ENCODE measurements at regions not wholly inside any gene's neighbourhood (a gene's known extent, or its start where the extent isn't known, plus 50 kb on each side); places are given as distances from the start of the nearest gene placed in this dataset.
"Not testable (repeated sequence)": the region's sequence is repeated elsewhere in the genome, so short reads cannot be mapped to it uniquely, and the experiment has no call there.

DNA sequence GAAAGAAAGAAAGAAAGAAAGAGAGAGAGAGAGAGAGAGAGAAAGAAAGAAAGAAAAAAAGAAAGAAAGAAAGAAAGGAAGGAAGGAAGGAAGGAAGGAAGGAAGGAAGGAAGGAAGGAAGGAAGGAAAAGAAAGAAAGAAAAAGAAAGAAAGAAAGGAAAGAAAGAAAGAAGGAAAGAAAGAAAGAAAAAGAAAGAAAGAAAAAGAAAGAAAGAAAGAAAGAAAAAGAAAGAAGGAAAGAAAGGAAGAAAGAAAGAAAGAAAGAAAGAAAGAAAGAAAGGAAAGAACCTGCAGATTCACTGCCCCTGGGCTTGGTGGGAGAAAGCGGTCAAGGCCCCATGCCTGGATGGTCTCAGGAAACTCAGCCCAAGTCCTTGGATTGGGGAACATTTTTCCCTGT is 1426.2 kb downstream of the BRD1 start:
- DNase-seq: not testable (repeated sequence)

DNA sequence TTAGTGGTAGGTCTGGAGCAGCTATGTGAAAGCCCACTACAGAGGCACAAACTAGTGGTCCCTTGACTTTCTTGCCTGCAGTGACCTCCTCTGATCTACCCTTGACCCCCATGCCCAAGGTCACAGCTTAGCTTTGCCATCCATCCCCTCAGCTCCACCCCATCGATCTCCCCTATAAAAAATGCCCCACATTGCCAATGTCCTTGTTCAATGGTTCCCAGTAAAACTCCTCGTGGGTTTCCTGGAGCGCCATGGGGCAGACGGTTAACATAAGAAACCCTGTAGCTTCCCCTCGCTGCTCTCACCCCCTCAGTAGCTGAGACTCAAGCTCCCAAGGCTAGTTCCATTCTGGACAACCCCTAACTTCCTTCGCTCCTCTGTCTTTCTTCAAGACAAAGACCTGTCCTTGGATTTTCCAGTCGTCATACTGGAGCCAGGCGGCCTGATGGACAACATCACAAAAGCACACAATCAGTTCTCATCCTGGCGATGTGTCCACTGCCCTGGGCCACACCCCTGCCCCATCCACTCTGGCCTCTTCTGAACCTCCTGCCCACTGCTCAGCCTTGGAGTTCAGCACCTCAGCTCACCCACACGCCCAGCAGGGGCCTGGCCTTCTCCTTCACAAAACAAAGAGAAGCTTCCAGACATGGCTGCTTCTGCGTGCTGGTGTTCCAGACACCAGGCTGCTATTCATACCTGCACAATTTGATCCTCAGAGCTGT is 1429.3 kb downstream of the BRD1 start:
- no peak for DNase-seq

- no peak for DNase-seq
These were observed 1430.0 kb downstream of the BRD1 start for GRCh38 chr22:48397531-48398180.

- DNase-seq: no peak
These were observed 1430.7 kb downstream of the BRD1 start for GRCh38 chr22:48396785-48397530.

DNA sequence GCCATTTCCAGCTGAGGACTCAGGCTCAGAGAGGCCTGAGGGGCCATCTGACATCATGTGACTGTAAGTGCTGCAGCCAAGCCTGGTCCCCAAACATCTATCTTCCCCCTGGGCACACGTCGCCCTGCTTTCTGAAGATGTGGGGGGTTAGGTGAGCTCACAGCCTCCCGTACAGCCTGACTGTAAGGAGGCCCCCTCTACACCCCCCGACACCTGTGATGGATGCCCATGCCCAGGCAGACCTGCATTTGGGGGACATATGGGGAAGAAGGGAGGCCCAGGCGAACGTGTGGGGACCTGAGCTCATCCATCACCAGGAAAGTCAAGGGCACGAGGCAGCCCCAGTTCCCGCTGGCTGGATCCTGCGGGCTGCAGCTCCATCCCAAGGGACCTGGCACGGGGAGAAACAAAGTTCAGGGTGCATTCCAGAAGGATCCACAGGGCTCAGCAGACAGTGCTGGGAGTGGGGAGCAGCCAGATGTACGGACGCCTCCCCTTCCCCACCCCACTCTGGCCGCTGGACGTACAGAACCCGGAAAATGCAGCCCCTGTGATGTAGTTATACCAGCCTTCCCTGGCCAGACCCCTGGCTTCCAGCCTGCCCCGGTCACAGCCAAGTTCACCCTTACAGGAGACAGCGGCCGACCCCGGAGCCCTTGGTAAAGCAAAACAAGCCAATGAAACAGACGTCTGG is 1431.4 kb downstream of the BRD1 start:
- no peak for DNase-seq

DNA sequence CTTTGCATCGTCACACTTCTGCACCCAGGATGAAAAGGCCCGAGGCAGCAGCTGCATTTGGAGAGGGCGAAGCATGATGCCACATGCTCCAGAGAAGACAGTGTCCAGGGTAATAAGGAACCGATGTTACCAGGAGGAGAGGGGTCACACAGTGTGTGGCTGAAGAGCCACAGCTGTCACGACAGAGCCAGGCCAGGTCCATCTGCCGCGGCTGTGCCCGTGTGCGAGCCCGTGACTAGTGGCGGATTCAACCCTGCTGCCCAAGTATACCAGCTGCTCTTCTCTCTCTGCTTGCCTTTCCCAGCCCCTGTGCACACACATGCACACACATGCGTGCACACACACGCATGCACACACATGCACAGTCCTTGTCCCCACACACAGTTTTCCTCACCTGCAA is 1432.5 kb downstream of the BRD1 start:
- no peak for DNase-seq

DNA sequence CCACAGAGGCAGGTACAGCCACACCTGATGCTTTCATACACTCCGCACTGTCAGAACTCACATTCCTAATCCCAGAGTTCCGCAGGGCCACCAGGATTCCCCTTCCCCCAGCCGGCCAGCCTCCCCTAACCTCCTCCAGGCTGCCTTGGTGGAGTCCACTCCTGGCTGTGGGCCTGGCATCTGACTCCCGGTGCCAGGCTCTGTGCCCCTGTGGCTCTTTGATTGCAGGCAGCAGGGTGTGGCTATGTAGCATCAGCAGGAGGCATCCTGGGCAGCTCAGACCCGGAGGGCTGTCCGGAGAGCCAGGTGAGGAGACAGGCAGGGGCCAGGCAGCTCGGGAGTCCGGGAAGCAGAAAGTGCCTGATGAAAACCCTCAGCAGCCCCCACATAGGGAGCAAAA is 1432.9 kb downstream of the BRD1 start:
- DNase-seq: no peak

DNA sequence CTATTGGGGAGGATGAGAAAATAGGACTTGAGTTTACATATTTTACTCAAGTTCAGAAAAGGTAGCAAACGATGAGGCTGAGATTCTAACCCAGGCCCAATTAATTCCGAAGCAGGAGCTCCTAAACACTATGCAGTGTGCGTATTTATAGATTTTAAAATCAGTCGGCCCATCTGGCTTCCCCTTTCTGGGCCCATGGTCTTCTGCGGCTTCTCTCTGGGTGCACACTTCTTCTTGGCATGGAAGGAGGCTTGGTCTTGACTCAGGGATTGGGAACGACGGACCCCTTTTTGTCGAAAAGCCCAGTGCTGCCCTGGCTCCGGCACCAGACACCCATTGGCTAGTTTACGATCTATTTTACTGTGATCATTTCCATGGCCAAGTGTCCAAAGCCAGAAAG is 1433.8 kb downstream of the BRD1 start:
- no peak for DNase-seq

DNA sequence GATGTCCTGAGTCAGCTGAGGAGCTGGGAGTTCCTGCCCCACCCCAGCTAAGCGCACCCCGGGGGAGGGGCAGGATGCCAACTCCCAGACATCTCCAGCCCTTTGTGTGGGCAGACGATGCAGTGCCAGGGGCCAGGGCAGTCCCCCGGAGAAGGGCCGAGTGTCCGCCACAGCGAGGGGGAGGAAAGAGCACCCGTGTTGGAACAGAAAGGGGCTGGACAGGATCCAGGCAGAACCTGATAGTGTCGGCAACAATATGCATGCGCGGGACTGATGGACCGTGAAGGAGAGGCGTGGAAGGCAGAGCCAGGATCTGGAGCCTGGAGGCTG is 1434.7 kb downstream of the BRD1 start:
- no peak for DNase-seq

- DNase-seq: no peak
These were observed 1435.9 kb downstream of the BRD1 start for GRCh38 chr22:48391820-48392219.

DNA sequence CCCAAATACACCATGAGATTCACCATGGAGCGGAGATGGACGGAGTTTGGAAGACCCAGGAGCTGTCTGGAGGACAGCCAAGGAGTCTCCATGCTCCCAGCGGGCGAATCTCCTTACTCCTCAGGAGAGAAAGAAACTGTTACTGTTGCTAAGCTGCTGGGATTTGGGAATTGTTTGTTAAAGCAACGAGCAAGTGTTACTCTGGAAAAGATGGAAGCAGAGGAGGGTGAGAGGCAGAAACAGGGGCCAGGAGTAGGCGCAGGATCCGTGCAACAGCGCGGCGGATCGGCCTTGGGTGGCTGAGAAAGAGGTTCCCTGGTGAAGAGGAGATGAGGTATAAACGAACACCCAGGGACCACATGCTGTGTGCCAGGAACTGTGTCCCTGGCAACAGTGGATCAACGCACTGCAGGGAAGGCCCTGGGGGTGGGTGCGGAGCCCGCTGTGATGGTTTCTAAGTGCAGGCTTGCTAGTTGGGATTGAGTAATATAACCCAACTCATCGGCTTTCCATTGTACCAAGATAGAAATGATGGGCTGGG is 1436.4 kb downstream of the BRD1 start:
- no peak for DNase-seq

DNA sequence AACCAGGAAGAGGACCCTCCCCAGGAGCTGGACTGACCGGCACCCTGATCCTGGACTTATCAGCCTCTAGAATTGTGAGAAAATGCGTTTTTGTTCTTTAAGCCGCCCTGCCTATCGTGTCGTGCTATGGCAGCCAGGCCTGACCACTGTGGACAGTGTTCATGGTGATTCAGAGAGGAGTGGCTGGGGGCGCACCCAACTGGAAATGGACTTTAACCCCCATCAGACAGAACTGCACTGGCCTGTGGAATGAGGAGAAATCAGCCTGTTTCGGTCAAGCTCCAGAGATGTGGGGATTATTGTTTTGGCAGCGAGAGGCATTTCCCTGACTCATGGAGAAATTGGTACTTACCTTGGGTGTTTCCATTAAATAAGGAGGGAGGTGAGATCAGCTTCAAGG is 1437.8 kb downstream of the BRD1 start:
- DNase-seq: no peak

DNA sequence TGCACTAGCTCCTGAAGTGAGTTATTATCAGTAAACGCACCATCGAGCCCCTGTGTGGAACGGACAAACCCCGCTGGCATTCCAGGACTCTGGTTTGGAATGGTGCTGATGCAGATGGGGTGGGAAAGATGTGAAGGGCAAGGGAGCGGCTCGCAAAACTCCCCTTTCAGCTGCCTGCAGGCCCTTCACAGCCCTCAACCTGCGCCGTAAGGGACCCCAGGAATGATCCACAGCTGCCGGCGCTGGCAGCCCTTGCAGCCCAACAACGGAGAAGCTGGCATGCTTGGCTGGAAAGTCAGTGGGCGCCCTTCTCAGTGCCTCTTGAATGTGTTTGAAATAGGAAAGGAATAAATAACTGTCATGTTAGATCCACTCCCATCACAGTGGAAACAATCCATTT is 1445.5 kb downstream of the BRD1 start:
- no peak for DNase-seq

GRCh38 chr22:48380016-48380665 is 1447.5 kb downstream of the BRD1 start:
- DNase-seq: no peak

DNA sequence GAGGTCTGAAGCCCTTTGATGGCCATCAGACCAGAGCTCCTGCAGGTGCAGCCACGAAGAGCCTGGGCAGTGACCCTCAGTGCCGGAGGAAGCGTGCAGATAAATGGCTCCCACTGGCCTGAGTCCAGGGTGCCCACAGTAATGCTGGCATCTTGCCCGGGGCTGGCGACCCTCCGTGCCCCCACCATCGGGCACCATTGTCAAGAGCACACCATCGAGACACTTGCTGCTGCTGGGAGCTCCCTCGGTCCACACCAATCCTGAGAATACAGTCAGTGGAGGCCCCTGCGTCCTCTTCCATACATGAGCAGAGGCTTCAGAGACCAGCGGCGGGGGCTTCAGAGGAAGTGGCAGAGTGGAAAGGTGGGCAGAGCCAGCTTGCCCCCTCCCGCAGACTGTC is 1448.3 kb downstream of the BRD1 start:
- DNase-seq: no peak

- DNase-seq: no peak
These were observed 1449.0 kb downstream of the BRD1 start for GRCh38 chr22:48378673-48379072.

DNA sequence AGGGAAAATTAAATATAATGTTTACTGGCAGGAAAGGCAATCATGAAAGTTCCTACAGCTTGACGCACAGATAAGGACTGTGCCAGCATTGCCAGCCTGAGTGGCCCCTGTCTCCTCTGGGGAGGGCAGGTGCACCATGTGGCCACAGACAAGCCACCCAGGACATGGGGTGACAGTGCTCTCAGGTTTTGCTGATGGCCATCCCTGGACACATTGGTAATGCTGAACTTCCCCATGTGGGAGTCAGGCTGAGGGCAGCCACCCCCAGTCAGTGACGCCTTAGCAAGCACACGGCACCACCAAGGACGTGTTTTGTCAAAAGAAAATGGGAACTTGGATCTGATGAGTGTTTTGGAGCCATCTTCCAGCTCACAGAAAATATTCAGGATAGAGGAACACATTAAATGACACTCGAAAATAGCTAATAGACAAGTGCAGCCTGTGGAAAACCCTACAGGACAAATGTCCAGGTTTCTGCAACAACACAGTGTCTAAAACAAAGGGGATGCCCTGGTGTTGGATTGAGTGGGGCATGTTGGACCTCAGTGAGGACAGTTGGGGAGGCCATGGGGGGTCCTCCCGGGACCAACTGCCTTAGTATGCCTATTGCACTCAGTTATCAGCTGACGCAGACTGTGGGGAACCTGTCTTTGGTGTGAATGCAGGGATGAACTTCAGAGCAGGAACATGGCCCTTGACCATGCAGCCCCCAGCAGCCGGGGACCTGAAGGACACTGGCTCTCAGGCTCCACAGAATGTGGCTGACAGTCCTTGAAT is 1450.5 kb downstream of the BRD1 start:
- DNase-seq: no peak

GRCh38 chr22:48376428-48376827 is 1451.2 kb downstream of the BRD1 start:
- no peak for DNase-seq

GRCh38 chr22:48373626-48374173 is 1454.0 kb downstream of the BRD1 start:
- DNase-seq: no peak

GRCh38 chr22:48372390-48372789 is 1455.3 kb downstream of the BRD1 start:
- DNase-seq: no peak

- DNase-seq: no peak
These were observed 1456.3 kb downstream of the BRD1 start for GRCh38 chr22:48371391-48371790.

Data from SW 1271 (cell line).